ENCODE measurements at regions not wholly inside any gene's neighbourhood (a gene's known extent, or its start where the extent isn't known, plus 50 kb on each side); places are given as distances from the start of the nearest gene placed in this dataset.

GRCh38 chr1:101290922-101291561, 54.2 kb downstream of the S1PR1 start:
- H3K27ac ChIP-seq (ENCODE audit: low read depth, low read length) = no peak overlapping the region
- H3K36me3 ChIP-seq (ENCODE audit: control insufficient read depth, insufficient read depth, low read length) = no peaks in the 10 kb centered on the region
- H3K4me1 ChIP-seq (ENCODE audit: control insufficient read depth, insufficient read depth, low read length) = peaks cover 17% of the 10 kb centered on the region
- H3K4me3 ChIP-seq (ENCODE audit: low read depth, low read length) = no peak overlapping the region
- H3K27me3 ChIP-seq (ENCODE audit: control insufficient read depth, insufficient read depth, low read length) = no peaks in the 10 kb centered on the region
- H3K9me3 ChIP-seq (ENCODE audit: control insufficient read depth, insufficient read depth, low read depth, low read length) = no peaks in the 10 kb centered on the region
- H3K9ac ChIP-seq (ENCODE audit: low read length) = no peak overlapping the region

GRCh38 chr1:101291562-101292380, 55.0 kb downstream of the S1PR1 start:
- H3K36me3 ChIP-seq (ENCODE audit: control insufficient read depth, insufficient read depth, low read length) = no peaks in the 10 kb centered on the region
- H3K27ac ChIP-seq (ENCODE audit: low read depth, low read length) = no peak overlapping the region
- H3K4me1 ChIP-seq (ENCODE audit: control insufficient read depth, insufficient read depth, low read length) = peaks cover 17% of the 10 kb centered on the region
- H3K4me3 ChIP-seq (ENCODE audit: low read depth, low read length) = no peak overlapping the region
- no peaks in the 10 kb centered on the region for H3K9me3 ChIP-seq (ENCODE audit: control insufficient read depth, insufficient read depth, low read depth, low read length)
- no peaks in the 10 kb centered on the region for H3K27me3 ChIP-seq (ENCODE audit: control insufficient read depth, insufficient read depth, low read length)
- H3K9ac ChIP-seq (ENCODE audit: low read length) = no peak overlapping the region

- no peaks in the 10 kb centered on the region for H3K27me3 ChIP-seq (ENCODE audit: control insufficient read depth, insufficient read depth, low read length)
- H3K36me3 ChIP-seq (ENCODE audit: control insufficient read depth, insufficient read depth, low read length) = no peaks in the 10 kb centered on the region
- H3K9me3 ChIP-seq (ENCODE audit: control insufficient read depth, insufficient read depth, low read depth, low read length) = no peaks in the 10 kb centered on the region
- H3K9ac ChIP-seq (ENCODE audit: low read length) = no peak overlapping the region
- H3K27ac ChIP-seq (ENCODE audit: low read depth, low read length) = no peak overlapping the region
- peaks cover 17% of the 10 kb centered on the region for H3K4me1 ChIP-seq (ENCODE audit: control insufficient read depth, insufficient read depth, low read length)
- no peak overlapping the region for H3K4me3 ChIP-seq (ENCODE audit: low read depth, low read length)
Measured at GRCh38 chr1:101293461-101294051, 56.7 kb downstream of the S1PR1 start.

GRCh38 chr1:101295209-101295608, 58.4 kb downstream of the S1PR1 start:
- no peaks in the 10 kb centered on the region for H3K36me3 ChIP-seq (ENCODE audit: control insufficient read depth, insufficient read depth, low read length)
- H3K9ac ChIP-seq (ENCODE audit: low read length) = no peak overlapping the region
- H3K4me1 ChIP-seq (ENCODE audit: control insufficient read depth, insufficient read depth, low read length) = peaks cover 17% of the 10 kb centered on the region
- H3K27me3 ChIP-seq (ENCODE audit: control insufficient read depth, insufficient read depth, low read length) = no peaks in the 10 kb centered on the region
- no peak overlapping the region for H3K27ac ChIP-seq (ENCODE audit: low read depth, low read length)
- H3K9me3 ChIP-seq (ENCODE audit: control insufficient read depth, insufficient read depth, low read depth, low read length) = no peaks in the 10 kb centered on the region
- H3K4me3 ChIP-seq (ENCODE audit: low read depth, low read length) = no peak overlapping the region

GRCh38 chr1:101298663-101299062, 61.8 kb downstream of the S1PR1 start:
- Histone ChIP-seq H3K4me3 (ENCODE audit: low read depth, low read length) (no peak overlapping the region), H3K4me1 (ENCODE audit: control insufficient read depth, insufficient read depth, low read length) (no peaks in the 10 kb centered on the region; the same call in 1 of the 2 replicates), H3K27me3 (ENCODE audit: control insufficient read depth, insufficient read depth, low read length) (no peaks in the 10 kb centered on the region), H3K9me3 (ENCODE audit: control insufficient read depth, insufficient read depth, low read depth, low read length) (no peaks in the 10 kb centered on the region), H3K9ac (ENCODE audit: low read length) (no peak overlapping the region), H3K27ac (ENCODE audit: low read depth, low read length) (no peak overlapping the region), H3K36me3 (ENCODE audit: control insufficient read depth, insufficient read depth, low read length) (no peaks in the 10 kb centered on the region)

GRCh38 chr1:101299141-101299540, 62.3 kb downstream of the S1PR1 start:
- no peaks in the 10 kb centered on the region for H3K27me3 ChIP-seq (ENCODE audit: control insufficient read depth, insufficient read depth, low read length)
- H3K9ac ChIP-seq (ENCODE audit: low read length) = no peak overlapping the region
- no peaks in the 10 kb centered on the region for H3K4me1 ChIP-seq (ENCODE audit: control insufficient read depth, insufficient read depth, low read length)
- H3K27ac ChIP-seq (ENCODE audit: low read depth, low read length) = no peak overlapping the region
- H3K4me3 ChIP-seq (ENCODE audit: low read depth, low read length) = no peak overlapping the region
- H3K9me3 ChIP-seq (ENCODE audit: control insufficient read depth, insufficient read depth, low read depth, low read length) = no peaks in the 10 kb centered on the region
- H3K36me3 ChIP-seq (ENCODE audit: control insufficient read depth, insufficient read depth, low read length) = no peaks in the 10 kb centered on the region

GRCh38 chr1:101299710-101300109, 62.9 kb downstream of the S1PR1 start:
- H3K4me1 ChIP-seq (ENCODE audit: control insufficient read depth, insufficient read depth, low read length) = no peaks in the 10 kb centered on the region
- no peaks in the 10 kb centered on the region for H3K36me3 ChIP-seq (ENCODE audit: control insufficient read depth, insufficient read depth, low read length)
- no peak overlapping the region for H3K27ac ChIP-seq (ENCODE audit: low read depth, low read length)
- H3K4me3 ChIP-seq (ENCODE audit: low read depth, low read length) = no peak overlapping the region
- H3K9me3 ChIP-seq (ENCODE audit: control insufficient read depth, insufficient read depth, low read depth, low read length) = no peaks in the 10 kb centered on the region
- H3K27me3 ChIP-seq (ENCODE audit: control insufficient read depth, insufficient read depth, low read length) = no peaks in the 10 kb centered on the region
- H3K9ac ChIP-seq (ENCODE audit: low read length) = no peak overlapping the region

GRCh38 chr1:101300916-101301315, 64.1 kb downstream of the S1PR1 start:
- H3K9ac ChIP-seq (ENCODE audit: low read length) = no peak overlapping the region
- no peaks in the 10 kb centered on the region for H3K36me3 ChIP-seq (ENCODE audit: control insufficient read depth, insufficient read depth, low read length)
- no peaks in the 10 kb centered on the region for H3K9me3 ChIP-seq (ENCODE audit: control insufficient read depth, insufficient read depth, low read depth, low read length)
- H3K27me3 ChIP-seq (ENCODE audit: control insufficient read depth, insufficient read depth, low read length) = no peaks in the 10 kb centered on the region
- H3K27ac ChIP-seq (ENCODE audit: low read depth, low read length) = no peak overlapping the region
- no peaks in the 10 kb centered on the region for H3K4me1 ChIP-seq (ENCODE audit: control insufficient read depth, insufficient read depth, low read length)
- H3K4me3 ChIP-seq (ENCODE audit: low read depth, low read length) = no peak overlapping the region

GRCh38 chr1:101301446-101302057, 64.7 kb downstream of the S1PR1 start:
- H3K27ac ChIP-seq (ENCODE audit: low read depth, low read length) = no peak overlapping the region
- no peaks in the 10 kb centered on the region for H3K36me3 ChIP-seq (ENCODE audit: control insufficient read depth, insufficient read depth, low read length)
- no peaks in the 10 kb centered on the region for H3K9me3 ChIP-seq (ENCODE audit: control insufficient read depth, insufficient read depth, low read depth, low read length)
- H3K4me1 ChIP-seq (ENCODE audit: control insufficient read depth, insufficient read depth, low read length) = no peaks in the 10 kb centered on the region
- H3K27me3 ChIP-seq (ENCODE audit: control insufficient read depth, insufficient read depth, low read length) = no peaks in the 10 kb centered on the region
- H3K9ac ChIP-seq (ENCODE audit: low read length) = no peak overlapping the region
- H3K4me3 ChIP-seq (ENCODE audit: low read depth, low read length) = no peak overlapping the region

GRCh38 chr1:101302831-101303511, 66.2 kb downstream of the S1PR1 start:
- H3K9me3 ChIP-seq (ENCODE audit: control insufficient read depth, insufficient read depth, low read depth, low read length) = no peaks in the 10 kb centered on the region
- 0 out of 2 replicates have a peak, but pooled peaks cover 1% of the 10 kb centered on the region for H3K4me1 ChIP-seq (ENCODE audit: control insufficient read depth, insufficient read depth, low read length)
- no peaks in the 10 kb centered on the region for H3K36me3 ChIP-seq (ENCODE audit: control insufficient read depth, insufficient read depth, low read length)
- no peak overlapping the region for H3K9ac ChIP-seq (ENCODE audit: low read length)
- no peak overlapping the region for H3K27ac ChIP-seq (ENCODE audit: low read depth, low read length)
- no peak overlapping the region for H3K4me3 ChIP-seq (ENCODE audit: low read depth, low read length)
- H3K27me3 ChIP-seq (ENCODE audit: control insufficient read depth, insufficient read depth, low read length) = no peaks in the 10 kb centered on the region
